GM12872 (cell line): ENCODE measurements at regions not wholly inside any gene's neighbourhood (a gene's known extent, or its start where the extent isn't known, plus 50 kb on each side); places are given as distances from the start of the nearest gene placed in this dataset.

ENCODE experiments used
- TF ChIP-seq, protein P1 (sequence below): IDR thresholded peaks from 3 replicates; pipeline ENCODE4 v1.5.1; 2011; ENCODE audit warnings: low read depth, mild to moderate bottlenecking, low read length, moderate library complexity; ENCODE audit not compliant: insufficient read depth

GRCh38 chr6:26300359-26300758, 64.6 kb upstream of the BTN3A2 start:
- TF ChIP-seq, protein P1, sequence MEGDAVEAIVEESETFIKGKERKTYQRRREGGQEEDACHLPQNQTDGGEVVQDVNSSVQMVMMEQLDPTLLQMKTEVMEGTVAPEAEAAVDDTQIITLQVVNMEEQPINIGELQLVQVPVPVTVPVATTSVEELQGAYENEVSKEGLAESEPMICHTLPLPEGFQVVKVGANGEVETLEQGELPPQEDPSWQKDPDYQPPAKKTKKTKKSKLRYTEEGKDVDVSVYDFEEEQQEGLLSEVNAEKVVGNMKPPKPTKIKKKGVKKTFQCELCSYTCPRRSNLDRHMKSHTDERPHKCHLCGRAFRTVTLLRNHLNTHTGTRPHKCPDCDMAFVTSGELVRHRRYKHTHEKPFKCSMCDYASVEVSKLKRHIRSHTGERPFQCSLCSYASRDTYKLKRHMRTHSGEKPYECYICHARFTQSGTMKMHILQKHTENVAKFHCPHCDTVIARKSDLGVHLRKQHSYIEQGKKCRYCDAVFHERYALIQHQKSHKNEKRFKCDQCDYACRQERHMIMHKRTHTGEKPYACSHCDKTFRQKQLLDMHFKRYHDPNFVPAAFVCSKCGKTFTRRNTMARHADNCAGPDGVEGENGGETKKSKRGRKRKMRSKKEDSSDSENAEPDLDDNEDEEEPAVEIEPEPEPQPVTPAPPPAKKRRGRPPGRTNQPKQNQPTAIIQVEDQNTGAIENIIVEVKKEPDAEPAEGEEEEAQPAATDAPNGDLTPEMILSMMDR = no peak

GRCh38 chr6:26300828-26301227, 64.2 kb upstream of the BTN3A2 start:
- TF ChIP-seq, protein P1 = no peak

- TF ChIP-seq, protein P1 = no peak
Observed at GRCh38 chr6:26301638-26302037, 63.4 kb upstream of the BTN3A2 start.

- TF ChIP-seq, protein P1 = no peak
Observed at GRCh38 chr6:26302941-26303559, 61.9 kb upstream of the BTN3A2 start.

DNA sequence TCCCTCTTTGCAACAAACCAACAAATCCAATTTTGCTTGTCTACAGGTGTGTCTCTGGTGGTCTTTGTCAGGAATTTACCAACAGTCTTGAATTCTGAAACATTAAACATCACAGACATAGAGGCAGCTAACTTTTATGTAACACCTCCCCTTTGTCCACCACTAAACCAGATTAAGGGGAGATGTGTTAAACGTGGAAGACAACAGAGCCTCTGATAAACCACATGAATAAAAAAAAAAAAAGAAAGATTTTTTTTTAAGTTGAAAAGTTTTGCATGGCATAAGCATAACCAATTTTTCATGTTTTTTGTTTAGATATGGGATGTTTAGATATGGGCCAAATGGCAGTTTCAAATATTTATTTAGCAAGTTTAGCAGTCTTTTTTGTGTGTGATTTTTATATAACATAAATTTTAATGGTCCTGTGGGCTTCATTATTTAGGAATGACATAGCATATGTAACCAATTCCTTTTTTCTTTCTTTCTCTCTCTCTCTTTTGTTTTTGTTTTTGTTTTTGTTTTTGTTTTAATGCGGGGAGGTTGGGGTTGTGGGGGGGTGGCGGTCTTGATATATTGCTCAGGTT, 60.7 kb upstream of the BTN3A2 start:
- TF ChIP-seq, protein P1 = no peak

DNA sequence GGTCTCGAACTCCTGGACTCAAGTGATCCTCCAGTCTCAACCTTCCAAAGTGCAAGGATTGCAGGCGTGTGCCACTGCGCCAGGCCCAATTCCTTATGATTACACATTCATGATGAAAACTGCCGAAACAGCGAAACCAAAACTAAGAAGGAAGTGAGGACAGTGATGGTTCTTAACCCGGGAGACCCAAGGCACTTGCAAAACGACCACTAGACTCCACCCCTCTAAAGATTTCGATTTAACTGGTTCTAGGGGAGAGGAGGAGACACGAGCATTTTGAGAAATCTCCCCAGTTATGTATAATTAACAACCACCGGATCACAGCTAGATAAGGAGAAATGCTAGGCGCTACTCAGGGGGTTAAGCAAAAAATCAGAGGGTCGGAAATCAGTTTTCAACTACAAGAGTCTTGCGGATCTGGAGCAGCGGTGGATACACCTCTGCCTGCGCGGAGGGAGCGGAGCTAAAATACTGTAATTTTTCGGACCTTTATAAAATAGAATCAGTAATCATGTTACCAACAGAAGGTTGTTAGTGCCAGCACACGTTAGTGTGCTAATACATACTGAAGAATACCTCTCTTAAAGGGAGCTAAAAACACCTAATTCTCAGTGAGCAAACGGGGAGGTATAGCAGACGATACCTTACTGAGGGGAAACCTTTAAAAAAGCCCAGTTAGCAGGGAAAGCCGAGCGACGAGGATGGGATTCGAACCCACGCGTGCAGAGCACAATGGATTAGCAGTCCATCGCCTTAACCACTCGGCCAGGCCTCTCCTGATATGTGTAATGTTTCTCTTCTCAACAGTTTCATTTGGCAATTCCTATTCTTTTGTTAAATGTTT, 60.0 kb upstream of the BTN3A2 start:
- TF ChIP-seq, protein P1 = no peak

DNA sequence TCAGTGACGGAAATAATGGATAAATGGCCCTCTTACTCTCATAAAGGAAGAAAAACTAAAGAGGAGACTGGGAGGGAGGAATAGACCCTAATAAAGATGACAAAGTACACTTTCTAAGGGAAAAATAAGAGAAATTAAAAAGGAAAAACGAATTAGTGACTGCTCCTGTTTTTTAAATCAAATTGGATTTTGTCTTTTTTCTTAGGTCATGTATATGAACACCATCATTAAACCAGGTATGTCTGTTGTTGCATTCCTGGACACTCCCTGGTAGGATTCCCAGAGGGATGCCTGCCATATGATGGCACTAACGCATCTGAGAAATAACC, 59.4 kb upstream of the BTN3A2 start:
- TF ChIP-seq, protein P1 = no peak
